ENCODE measurements at regions not wholly inside any gene's neighbourhood (a gene's known extent, or its start where the extent isn't known, plus 50 kb on each side); places are given as distances from the start of the nearest gene placed in this dataset.

DNA sequence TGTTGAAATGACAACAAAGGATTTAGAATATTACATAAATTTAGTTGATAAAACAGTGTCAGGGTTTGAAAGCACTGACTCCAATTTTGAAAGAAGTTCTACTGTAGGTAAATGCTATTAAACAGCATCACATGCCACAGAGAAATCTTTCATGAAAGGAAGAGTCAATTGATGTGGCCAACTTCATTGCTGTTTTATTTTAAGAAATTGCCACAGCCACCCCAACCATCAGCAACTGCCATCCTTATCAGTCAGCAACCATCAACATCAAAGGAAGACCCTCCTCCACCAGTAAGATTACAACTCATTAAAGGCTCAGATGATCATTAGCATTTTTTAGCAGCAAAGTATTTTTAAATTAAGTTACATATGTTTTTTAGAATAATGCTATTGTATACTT is 54.6 kb upstream of the RAB9B start:
- POLR2A ChIA-PET, result no interaction called here
- Histone ChIP-seq H3K27me3 (replicated peaks in 1 of 2; ENCODE audit: control insufficient read depth in 2 of 2, insufficient read depth in 2 of 2, low read length in 1 of 2) (no peaks in the 10 kb centered on the region), H3K4me1 (ENCODE audit: control insufficient read depth, insufficient read depth, low read length) (no peaks in the 10 kb centered on the region), H3K79me2 (ENCODE audit: control insufficient read depth, insufficient read depth, low read length) (no peaks in the 10 kb centered on the region), H3K9ac (ENCODE audit: control insufficient read depth, insufficient read depth, low read length) (no peak overlapping the region), H3K9me3 (replicated peaks; ENCODE audit: control insufficient read depth, insufficient read depth, low read length) (no peaks in the 10 kb centered on the region), H3K4me2 (ENCODE audit: control insufficient read depth, insufficient read depth) (no peak overlapping the region), H3K36me3 (ENCODE audit: control insufficient read depth in 2 of 2, insufficient read depth in 2 of 2, low read length in 1 of 2) (no peaks in the 10 kb centered on the region), H3K27ac (ENCODE audit: control insufficient read depth, insufficient read depth) (no peak overlapping the region), H4K20me1 (ENCODE audit: control insufficient read depth, insufficient read depth) (no peaks in the 10 kb centered on the region), H2AFZ (ENCODE audit: control insufficient read depth, low read depth, low read length) (no peak overlapping the region), H3K4me3 (no peak overlapping the region)
- ATAC-seq (no peak), FAIRE-seq (no peak), DNase-seq (ENCODE audit: low read depth, low spot score) (no peak)
- TF ChIP-seq ZNF687 (IDR thresholded peaks at IDR 0.05) (no peak), CEBPZ (IDR thresholded peaks at IDR 0.05; ENCODE audit: low read depth, low read length) (no peak), SRF (IDR thresholded peaks at IDR 0.05; ENCODE audit: low read depth in 2 of 2, low read length in 2 of 2) (no peak), IRF4 (IDR thresholded peaks at IDR 0.05; ENCODE audit: low read depth, low read length) (no peak), HDAC2 (IDR thresholded peaks at IDR 0.05) (no peak), RAD51 (IDR thresholded peaks at IDR 0.05) (no peak), NFXL1 (IDR thresholded peaks at IDR 0.05; ENCODE audit: borderline replicate concordance) (no peak), RELB (IDR thresholded peaks at IDR 0.05; ENCODE audit: low read depth) (no peak), SP1 (IDR thresholded peaks at IDR 0.05; ENCODE audit: low read depth, low read length) (no peak), CHD1 (IDR thresholded peaks at IDR 0.05; ENCODE audit: low read depth, low read length) (no peak), ATF7 (IDR thresholded peaks at IDR 0.05; ENCODE audit: low read depth) (no peak), FOXK2 (IDR thresholded peaks at IDR 0.05) (no peak), SIX5 (IDR thresholded peaks at IDR 0.05; ENCODE audit: low read depth, low read length, severe bottlenecking) (no peak)
- BruUV-seq (replicated peaks), result no TSS peak
- in situ Hi-C loops (cut with MboI) (no loop called here), intact Hi-C loops (cut with micrococcal nuclease; ENCODE audit: unreplicated experiment) (no loop called here)
- CTCF ChIA-PET, result no interaction called here
- RAD21 ChIA-PET (ENCODE audit: unreplicated experiment), result no interaction called here
- SMC1A ChIA-PET (ENCODE audit: uncharacterized antibody, unreplicated experiment), result no interaction called here

All from GM12878 (cell line).